ENCODE measurements at regions not wholly inside any gene's neighbourhood (a gene's known extent, or its start where the extent isn't known, plus 50 kb on each side); places are given as distances from the start of the nearest gene placed in this dataset.

DNA sequence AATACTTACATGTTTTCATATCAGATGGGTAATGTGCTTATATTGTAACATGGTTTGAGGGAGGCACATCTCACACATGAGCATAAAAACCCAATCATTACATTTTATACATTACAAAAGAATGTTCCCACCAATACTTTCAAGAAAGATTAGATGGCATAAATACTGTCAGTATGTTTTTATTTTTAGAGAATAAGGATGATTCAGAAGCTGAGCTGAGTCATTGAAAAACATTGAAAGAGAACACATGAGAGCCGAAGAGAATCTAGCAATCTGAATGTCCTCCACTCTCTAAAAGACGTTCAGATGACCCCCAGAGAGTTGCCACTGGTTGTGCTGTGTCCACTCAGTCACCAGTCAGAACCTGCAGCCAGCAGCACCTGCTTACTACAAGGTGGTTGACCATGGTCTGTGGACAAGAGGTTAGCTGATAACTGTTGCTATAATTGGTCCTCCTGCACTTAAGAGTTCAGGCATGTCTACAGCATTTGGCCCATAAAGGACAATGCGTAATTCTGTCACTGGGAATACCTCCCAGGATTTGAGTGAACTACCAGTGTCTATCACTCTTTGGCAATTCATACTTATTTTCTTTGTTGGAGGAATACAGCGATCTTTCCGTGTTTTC is 382.2 kb upstream of the IGFBP7 start:
- Histone ChIP-seq H2AFZ (ENCODE audit: insufficient read depth, low read length, poor library complexity) (no peak overlapping the region), H3K4me3 (ENCODE audit: low read depth, low read length) (no peak overlapping the region), H3K4ac (ENCODE audit: low read depth, low read length) (no peak overlapping the region), H4K12ac (ENCODE audit: low read depth, low read length) (no peak overlapping the region), H3K4me1 (ENCODE audit: control insufficient read depth in 1 of 2, insufficient read depth in 2 of 2, low read length in 2 of 2) (no peaks in the 10 kb centered on the region), H2AK5ac (ENCODE audit: low read length) (no peak overlapping the region), H3K27me3 (ENCODE audit: insufficient read depth, low read length) (no peaks in the 10 kb centered on the region), H3K9ac (ENCODE audit: low read length) (no peak overlapping the region), H3K18ac (ENCODE audit: low read length) (no peak overlapping the region), H2BK12ac (ENCODE audit: low read length) (no peak overlapping the region), H3K14ac (ENCODE audit: low read length) (no peak overlapping the region), H3K27ac (ENCODE audit: low read depth, low read length) (no peak overlapping the region), H3K79me2 (ENCODE audit: control insufficient read depth, insufficient read depth, low read length, poor library complexity) (no peaks in the 10 kb centered on the region), H3K36me3 (ENCODE audit: control insufficient read depth in 1 of 2, insufficient read depth in 2 of 2, low read length in 2 of 2) (no peaks in the 10 kb centered on the region), H4K8ac (ENCODE audit: low read depth, low read length) (no peak overlapping the region), H3K9me3 (ENCODE audit: insufficient read depth, low read depth, low read length) (no peaks in the 10 kb centered on the region), H3K23ac (ENCODE audit: low read length) (no peak overlapping the region), H3K79me1 (ENCODE audit: low read length) (no peaks in the 10 kb centered on the region), H2BK5ac (ENCODE audit: low read depth, low read length, poor library complexity) (no peak overlapping the region), H3K4me2 (ENCODE audit: low read length) (no peak overlapping the region), H2BK120ac (ENCODE audit: insufficient read depth, low read length, poor library complexity) (no peak overlapping the region), H4K91ac (ENCODE audit: low read depth, low read length) (no peak overlapping the region)
- DNase-seq: no peak
- WGBS (ENCODE audit: extremely low coverage, insufficient coverage, insufficient read length): no CpG with 5 or more reads among the region's 5 CpGs

DNA sequence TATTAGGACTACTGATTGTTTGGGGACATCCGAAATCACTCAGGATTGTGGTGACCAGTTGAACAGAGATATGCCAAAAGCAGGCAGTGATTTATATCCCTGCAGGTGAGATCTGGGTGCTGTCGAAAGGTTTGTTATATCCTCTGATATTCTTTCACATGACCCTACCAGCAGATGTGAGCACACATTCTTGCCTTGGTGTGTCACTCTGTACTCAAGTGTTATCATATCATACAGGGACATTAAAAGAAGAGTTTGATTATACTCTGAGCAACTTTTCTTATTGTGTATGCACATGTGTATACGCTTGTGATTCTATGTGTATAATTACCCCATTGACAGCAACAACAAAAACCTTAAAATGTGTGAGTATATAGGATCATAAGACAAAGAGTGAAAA is 381.2 kb upstream of the IGFBP7 start:
- Histone ChIP-seq H3K79me1 (ENCODE audit: low read length) (no peaks in the 10 kb centered on the region), H2BK5ac (ENCODE audit: low read depth, low read length, poor library complexity) (no peak overlapping the region), H3K27me3 (ENCODE audit: insufficient read depth, low read length) (no peaks in the 10 kb centered on the region), H3K27ac (ENCODE audit: low read depth, low read length) (no peak overlapping the region), H3K4ac (ENCODE audit: low read depth, low read length) (no peak overlapping the region), H2BK12ac (ENCODE audit: low read length) (no peak overlapping the region), H2BK120ac (ENCODE audit: insufficient read depth, low read length, poor library complexity) (no peak overlapping the region), H3K4me1 (ENCODE audit: control insufficient read depth in 1 of 2, insufficient read depth in 2 of 2, low read length in 2 of 2) (no peaks in the 10 kb centered on the region), H3K36me3 (ENCODE audit: control insufficient read depth in 1 of 2, insufficient read depth in 2 of 2, low read length in 2 of 2) (no peaks in the 10 kb centered on the region), H3K9me3 (ENCODE audit: insufficient read depth, low read depth, low read length) (no peaks in the 10 kb centered on the region), H3K18ac (ENCODE audit: low read length) (no peak overlapping the region), H3K9ac (ENCODE audit: low read length) (no peak overlapping the region), H3K4me3 (ENCODE audit: low read depth, low read length) (no peak overlapping the region), H4K12ac (ENCODE audit: low read depth, low read length) (no peak overlapping the region), H3K79me2 (ENCODE audit: control insufficient read depth, insufficient read depth, low read length, poor library complexity) (no peaks in the 10 kb centered on the region), H4K8ac (ENCODE audit: low read depth, low read length) (no peak overlapping the region), H2AK5ac (ENCODE audit: low read length) (no peak overlapping the region), H3K23ac (ENCODE audit: low read length) (no peak overlapping the region), H4K91ac (ENCODE audit: low read depth, low read length) (no peak overlapping the region), H3K14ac (ENCODE audit: low read length) (no peak overlapping the region), H2AFZ (ENCODE audit: insufficient read depth, low read length, poor library complexity) (no peak overlapping the region), H3K4me2 (ENCODE audit: low read length) (no peak overlapping the region)
- WGBS (ENCODE audit: extremely low coverage, insufficient coverage, insufficient read length): no CpG with 5 or more reads among the region's 3 CpGs
- DNase-seq: peak in 1 of 2 donors; percentile 17

DNA sequence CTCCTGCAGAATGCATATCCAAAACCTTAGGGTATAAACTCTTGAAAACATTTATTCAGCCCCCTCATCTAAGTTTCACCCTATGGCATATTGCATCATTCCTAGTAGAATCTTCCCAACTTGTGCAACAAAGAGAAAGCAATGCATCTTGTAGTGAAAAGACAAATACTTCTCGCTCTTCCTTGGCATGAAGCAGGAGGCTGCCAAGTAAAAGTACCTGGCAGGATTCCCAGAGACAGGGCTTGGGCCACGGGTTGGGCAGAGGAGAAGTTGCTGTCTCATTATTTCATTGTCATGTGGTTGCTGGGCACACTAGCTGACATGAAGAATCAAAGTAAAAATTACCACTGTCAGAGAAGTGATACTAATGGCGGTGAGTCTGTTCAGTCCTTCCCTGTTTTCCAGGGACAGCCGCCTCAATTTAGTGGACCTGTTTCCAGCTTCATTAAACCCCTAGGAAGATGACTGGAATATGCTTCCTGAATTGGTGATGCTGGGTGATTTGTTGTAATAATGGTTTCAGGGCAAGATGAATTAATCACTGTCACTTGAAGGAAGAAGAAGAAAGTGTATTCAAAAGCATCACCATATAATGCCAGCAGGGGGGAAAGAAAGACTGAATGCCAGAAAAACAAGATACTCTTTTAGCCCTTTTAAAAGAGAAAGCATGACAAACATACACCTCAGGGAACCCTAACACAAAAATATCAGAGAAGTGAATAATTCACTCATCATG is 380.5 kb upstream of the IGFBP7 start:
- no peak overlapping the region for H2BK12ac ChIP-seq (ENCODE audit: low read length)
- H3K9me3 ChIP-seq (ENCODE audit: insufficient read depth, low read depth, low read length): no peaks in the 10 kb centered on the region
- no peak overlapping the region for H4K91ac ChIP-seq (ENCODE audit: low read depth, low read length)
- H3K4me2 ChIP-seq (ENCODE audit: low read length): no peak overlapping the region
- H3K27ac ChIP-seq (ENCODE audit: low read depth, low read length): no peak overlapping the region
- no peak overlapping the region for H3K4ac ChIP-seq (ENCODE audit: low read depth, low read length)
- H3K4me1 ChIP-seq (ENCODE audit: control insufficient read depth in 1 of 2, insufficient read depth in 2 of 2, low read length in 2 of 2): peaks cover 0 to under 1% of the 10 kb centered on the region in 2 experiments
- no peak overlapping the region for H2AK5ac ChIP-seq (ENCODE audit: low read length)
- no peak overlapping the region for H2BK120ac ChIP-seq (ENCODE audit: insufficient read depth, low read length, poor library complexity)
- H3K4me3 ChIP-seq (ENCODE audit: low read depth, low read length): no peak overlapping the region
- H3K36me3 ChIP-seq (ENCODE audit: control insufficient read depth in 1 of 2, insufficient read depth in 2 of 2, low read length in 2 of 2): no peaks in the 10 kb centered on the region
- H2AFZ ChIP-seq (ENCODE audit: insufficient read depth, low read length, poor library complexity): no peak overlapping the region
- H3K23ac ChIP-seq (ENCODE audit: low read length): no peak overlapping the region
- no peak overlapping the region for H3K9ac ChIP-seq (ENCODE audit: low read length)
- no peak overlapping the region for H4K12ac ChIP-seq (ENCODE audit: low read depth, low read length)
- H3K27me3 ChIP-seq (ENCODE audit: insufficient read depth, low read length): no peaks in the 10 kb centered on the region
- H4K8ac ChIP-seq (ENCODE audit: low read depth, low read length): no peak overlapping the region
- no peak for DNase-seq
- H3K79me2 ChIP-seq (ENCODE audit: control insufficient read depth, insufficient read depth, low read length, poor library complexity): no peaks in the 10 kb centered on the region
- WGBS (ENCODE audit: extremely low coverage, insufficient coverage, insufficient read length): no CpG with 5 or more reads among the region's 4 CpGs
- H3K79me1 ChIP-seq (ENCODE audit: low read length): no peaks in the 10 kb centered on the region
- H3K18ac ChIP-seq (ENCODE audit: low read length): no peak overlapping the region
- H3K14ac ChIP-seq (ENCODE audit: low read length): no peak overlapping the region
- H2BK5ac ChIP-seq (ENCODE audit: low read depth, low read length, poor library complexity): no peak overlapping the region

- no peak for DNase-seq
- Histone ChIP-seq H3K36me3 (ENCODE audit: control insufficient read depth in 1 of 2, insufficient read depth in 2 of 2, low read length in 2 of 2) (no peaks in the 10 kb centered on the region), H4K12ac (ENCODE audit: low read depth, low read length) (no peak overlapping the region), H3K14ac (ENCODE audit: low read length) (no peak overlapping the region), H3K4ac (ENCODE audit: low read depth, low read length) (no peak overlapping the region), H3K9ac (ENCODE audit: low read length) (no peak overlapping the region), H2BK120ac (ENCODE audit: insufficient read depth, low read length, poor library complexity) (no peak overlapping the region), H2AFZ (ENCODE audit: insufficient read depth, low read length, poor library complexity) (no peak overlapping the region), H3K27ac (ENCODE audit: low read depth, low read length) (no peak overlapping the region), H3K18ac (ENCODE audit: low read length) (no peak overlapping the region), H3K79me1 (ENCODE audit: low read length) (no peaks in the 10 kb centered on the region), H3K79me2 (ENCODE audit: control insufficient read depth, insufficient read depth, low read length, poor library complexity) (no peaks in the 10 kb centered on the region), H3K4me2 (ENCODE audit: low read length) (no peak overlapping the region), H4K8ac (ENCODE audit: low read depth, low read length) (no peak overlapping the region), H2AK5ac (ENCODE audit: low read length) (no peak overlapping the region), H3K4me1 (ENCODE audit: control insufficient read depth in 1 of 2, insufficient read depth in 2 of 2, low read length in 2 of 2) (peaks cover 0 to 3% of the 10 kb centered on the region in 2 experiments), H2BK5ac (ENCODE audit: low read depth, low read length, poor library complexity) (no peak overlapping the region), H3K23ac (ENCODE audit: low read length) (no peak overlapping the region), H3K4me3 (ENCODE audit: low read depth, low read length) (no peak overlapping the region), H2BK12ac (ENCODE audit: low read length) (no peak overlapping the region), H3K9me3 (ENCODE audit: insufficient read depth, low read depth, low read length) (no peaks in the 10 kb centered on the region), H3K27me3 (ENCODE audit: insufficient read depth, low read length) (no peaks in the 10 kb centered on the region), H4K91ac (ENCODE audit: low read depth, low read length) (no peak overlapping the region)
- WGBS (ENCODE audit: extremely low coverage, insufficient coverage, insufficient read length): no CpG with 5 or more reads among the region's 3 CpGs
Observed at GRCh38 chr4:57488366-57489162, 378.4 kb upstream of the IGFBP7 start.

Measured in trophoblast cell (in vitro differentiated cells and primary cell).